ENCODE measurements at regions not wholly inside any gene's neighbourhood (a gene's known extent, or its start where the extent isn't known, plus 50 kb on each side); places are given as distances from the start of the nearest gene placed in this dataset.
"Not testable (repeated sequence)": the region's sequence is repeated elsewhere in the genome, so short reads cannot be mapped to it uniquely, and the experiment has no call there.

DNA sequence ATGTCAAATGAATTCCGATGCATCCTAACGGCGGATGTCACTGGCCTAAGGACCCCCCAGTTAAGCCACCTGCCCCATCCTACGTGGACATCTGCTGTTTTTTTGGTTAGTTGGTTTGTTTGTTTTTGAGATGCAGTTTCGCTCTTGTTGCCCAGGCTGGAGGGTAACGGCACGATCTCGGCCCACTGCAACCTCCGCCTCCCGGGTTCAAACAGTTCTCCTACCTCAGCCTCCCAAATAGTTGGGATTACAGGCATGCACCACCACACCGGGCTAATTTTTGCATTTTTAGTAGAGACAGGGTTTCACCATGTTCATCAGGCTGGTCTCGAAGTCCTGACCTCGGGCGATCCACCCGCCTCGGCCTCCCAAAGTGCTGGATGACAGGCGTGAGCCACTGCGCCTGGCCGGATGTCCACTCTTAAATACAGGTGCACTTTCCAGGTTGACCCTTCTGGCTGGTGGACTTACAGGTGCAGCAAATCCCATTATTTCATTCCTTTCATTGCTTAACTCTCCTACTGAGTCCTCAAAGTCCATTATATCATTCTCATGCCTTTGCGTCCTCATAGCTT, 206.2 kb downstream of the CRLF2 start:
- DNase-seq, result no peak

GRCh38 chrX:1002611-1003010, 209.8 kb downstream of the CRLF2 start:
- DNase-seq, result no peak

GRCh38 chrX:997631-998137, 214.8 kb downstream of the CRLF2 start:
- no peak for DNase-seq

DNA sequence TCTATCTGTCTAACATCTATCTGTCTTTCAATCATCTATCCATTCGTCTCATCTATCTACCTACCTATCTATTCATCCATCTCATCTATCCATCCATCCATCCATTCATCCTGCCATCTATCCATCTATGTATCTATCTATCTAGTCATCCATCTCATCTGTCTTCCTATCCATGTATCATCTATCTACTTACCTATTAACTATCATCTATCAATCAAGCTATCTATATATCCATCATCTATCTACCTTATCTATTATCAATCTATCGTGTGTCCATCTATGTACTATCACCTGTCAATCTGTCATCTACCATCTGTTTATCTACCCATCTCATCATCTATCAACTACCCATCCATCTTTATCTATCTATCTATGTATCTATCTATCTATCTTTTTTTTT, 217.7 kb downstream of the CRLF2 start:
- no peak for DNase-seq

DNA sequence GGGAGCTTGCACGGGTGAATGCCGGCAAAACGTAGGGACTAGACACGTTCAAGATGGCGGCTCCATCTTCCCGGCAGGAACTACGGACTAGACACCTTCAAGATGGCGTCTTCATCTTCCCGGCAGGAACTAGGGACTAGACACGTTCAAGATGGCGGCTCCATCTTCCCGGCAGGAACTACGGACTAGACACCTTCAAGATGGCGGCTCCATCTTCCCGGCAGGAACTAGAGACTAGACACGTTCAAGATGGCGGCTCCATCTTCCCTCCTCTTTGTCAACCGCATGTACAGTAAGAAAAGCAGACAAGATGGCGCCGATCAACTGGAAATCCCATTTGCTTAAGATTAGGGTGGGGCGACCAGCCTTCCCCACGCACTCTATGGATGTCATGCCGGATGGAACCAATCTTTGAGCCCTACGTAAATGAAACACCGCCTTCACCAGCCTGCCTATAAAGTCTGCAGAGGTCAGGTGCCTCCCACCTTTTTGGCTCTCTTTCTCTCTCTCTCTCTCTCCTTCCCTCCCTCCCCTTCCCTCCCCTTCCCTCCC, 222.4 kb downstream of the CRLF2 start:
- no peak for DNase-seq

GRCh38 chrX:988530-988929, 223.9 kb downstream of the CRLF2 start:
- not testable (repeated sequence) for DNase-seq

DNA sequence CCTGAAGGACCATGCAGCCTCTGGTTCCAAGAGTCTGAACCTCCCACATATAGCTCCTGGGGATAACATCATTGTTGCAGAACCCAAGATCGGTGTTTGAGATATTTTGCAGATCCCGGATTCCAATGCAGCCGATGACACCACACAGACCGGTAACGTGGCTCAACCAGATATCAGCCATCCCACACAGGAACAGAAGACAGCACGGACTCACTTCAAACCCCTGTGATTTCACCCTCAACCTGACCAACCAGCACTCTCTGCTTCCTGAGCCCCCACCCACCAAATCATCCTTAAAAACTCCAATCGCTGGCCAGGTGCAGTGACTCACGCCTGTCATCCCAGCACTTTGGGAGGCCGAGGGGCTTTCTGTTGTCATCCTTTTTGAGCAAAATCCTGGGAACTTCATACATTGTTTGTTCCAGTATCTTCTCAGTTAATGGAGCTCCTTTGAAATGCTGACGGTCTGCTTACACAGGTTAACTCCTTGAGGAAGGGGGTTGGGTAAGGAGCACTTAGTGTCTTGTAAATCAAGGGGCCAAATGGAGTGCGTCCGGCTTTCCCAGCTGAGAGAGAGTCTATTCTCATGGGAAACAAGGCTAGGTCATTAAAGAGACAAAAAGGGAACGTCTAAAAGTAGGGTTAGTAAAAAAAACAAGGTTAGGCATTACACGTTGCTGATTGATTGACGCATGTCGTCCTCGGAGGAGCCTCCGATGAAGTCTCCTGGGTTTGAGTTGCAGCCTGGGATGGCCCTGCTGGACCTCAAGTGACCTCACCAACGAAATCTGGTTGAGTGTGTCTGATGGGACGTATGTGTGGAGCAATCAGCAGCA, 230.4 kb downstream of the CRLF2 start:
- no peak for DNase-seq

- DNase-seq, result no peak
Measured at GRCh38 chrX:980587-981235, 231.7 kb downstream of the CRLF2 start.

GRCh38 chrX:979127-979526, 233.3 kb downstream of the CRLF2 start:
- not testable (repeated sequence) for DNase-seq

DNA sequence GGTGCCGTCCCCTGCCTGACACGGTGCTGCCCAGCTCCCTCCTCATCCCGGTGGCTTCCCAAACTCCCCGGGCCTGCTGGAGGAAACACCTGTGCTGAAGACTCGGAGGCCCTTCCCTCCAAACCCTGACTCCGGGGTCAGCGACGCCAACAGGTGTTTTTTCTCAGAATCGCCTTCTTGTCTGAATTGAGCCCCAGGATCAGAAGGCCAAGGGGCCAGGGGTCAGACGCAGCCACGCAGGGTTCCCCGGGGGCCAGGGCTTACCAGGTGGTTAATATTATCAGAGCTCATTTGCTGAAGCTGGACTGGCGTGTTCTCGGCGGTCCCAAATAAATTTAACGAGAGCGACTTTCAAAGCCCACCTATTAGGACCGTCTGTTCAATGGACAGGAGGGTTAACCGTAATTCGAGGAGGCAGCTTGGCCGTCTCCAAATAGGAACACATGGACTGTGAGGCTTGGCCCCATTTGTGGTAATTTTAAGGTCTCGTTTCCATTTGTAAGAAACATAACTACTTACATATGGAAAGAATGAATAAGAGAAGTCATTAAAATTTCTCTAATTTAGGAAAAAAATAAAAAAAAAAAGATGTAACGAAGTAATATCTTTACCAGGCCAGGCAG, 239.3 kb downstream of the CRLF2 start:
- no peak for DNase-seq

DNA sequence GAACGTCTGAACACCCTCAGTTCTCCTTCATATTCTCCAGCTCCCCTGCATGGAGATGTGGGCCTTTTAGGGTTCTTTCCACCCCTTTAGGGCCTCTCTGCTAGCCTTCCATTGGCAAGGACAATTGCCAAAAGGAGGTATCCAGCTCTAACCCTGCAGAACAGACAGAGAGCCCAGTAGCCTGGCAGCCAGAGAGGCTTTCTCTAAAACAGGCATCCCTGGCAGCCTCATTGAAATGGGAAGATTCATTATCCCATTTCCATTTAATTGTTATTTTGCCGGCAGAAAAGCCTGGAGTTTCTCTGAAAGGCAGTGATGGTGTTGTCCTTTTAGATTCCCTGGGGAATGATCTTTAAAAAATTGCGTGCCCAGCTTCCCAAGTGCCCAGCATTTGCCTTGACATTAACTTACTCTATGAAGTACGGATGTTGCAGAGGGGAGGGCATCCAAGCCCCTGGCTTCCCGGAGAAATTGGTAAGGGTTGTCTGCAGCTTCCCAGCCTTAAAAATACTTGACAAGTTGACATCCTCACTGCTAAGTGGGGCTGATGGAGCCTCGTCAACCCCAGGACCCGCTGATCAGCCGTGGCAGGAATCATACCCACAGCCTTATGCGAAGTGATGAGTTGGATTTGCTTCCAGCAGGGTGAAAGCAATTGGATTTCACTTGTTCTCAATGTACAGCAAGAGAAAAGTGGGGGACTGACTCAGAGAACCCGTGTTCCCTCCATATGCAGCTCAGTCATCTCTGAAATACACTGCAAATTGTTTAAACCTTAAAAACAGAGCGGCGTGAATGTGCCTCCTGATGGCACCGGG, 244.1 kb downstream of the CRLF2 start:
- no peak for DNase-seq

DNA sequence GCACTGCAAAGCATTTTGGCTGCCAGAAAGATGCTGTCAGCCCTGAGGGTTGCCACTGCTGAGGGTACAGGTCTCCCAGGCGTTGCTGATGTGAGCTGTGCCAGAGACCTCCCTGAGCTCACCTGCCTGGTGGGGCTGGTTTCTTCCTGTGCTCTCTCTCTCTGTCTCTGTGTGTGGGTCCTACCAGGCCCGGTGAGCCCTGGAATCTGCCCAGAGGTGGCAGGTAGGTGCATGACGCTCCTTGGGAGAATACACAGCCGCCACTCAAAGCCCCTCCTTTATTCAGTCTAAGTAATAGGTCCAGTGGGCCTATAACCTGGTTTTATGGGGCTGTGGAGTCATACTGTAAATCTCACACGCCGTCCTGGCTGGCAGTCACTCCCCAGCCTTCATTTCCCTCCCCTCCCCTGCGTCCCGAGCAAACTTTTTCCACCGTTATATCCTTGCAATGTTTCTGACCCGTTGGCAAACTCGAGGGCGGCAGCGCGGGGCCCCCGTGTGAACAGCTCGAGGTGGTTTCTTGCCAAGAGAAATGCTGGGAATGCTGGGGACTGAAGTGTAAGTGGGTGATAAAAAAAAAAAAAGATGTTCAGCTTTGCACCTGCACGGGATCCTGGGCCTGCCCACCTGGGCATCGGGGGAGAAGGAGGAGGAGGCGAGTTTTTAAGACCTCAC, 245.9 kb downstream of the CRLF2 start:
- DNase-seq, result no peak

DNA sequence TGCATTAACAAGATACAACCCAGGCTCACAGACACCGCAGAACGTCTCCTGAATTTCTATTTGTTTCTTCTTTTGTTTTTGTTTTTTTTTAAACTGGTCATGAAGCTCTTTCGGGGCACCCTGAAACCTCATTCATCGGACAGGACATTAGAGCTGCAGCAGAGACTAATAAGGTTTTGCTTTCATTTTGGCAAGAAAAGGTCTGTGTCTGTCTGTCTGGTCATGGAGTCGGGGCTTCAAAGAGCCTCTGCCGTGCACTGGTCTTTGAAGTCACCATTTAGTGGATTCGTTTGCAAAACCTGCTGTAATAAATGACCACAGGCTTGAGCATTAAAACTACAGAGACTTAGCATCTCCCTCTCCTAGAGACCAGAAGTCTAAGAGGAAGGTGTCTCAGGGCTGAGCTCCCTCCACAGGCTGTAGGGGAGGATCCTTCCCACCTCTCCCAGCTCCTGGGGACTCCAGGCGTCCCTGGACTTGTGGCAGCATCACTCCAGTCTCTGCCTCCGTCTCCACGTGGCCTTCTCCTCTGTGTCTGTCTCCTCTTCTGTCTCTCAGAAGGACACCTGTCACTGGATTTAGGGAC, 247.5 kb downstream of the CRLF2 start:
- DNase-seq, result no peak

GRCh38 chrX:960821-961220, 251.6 kb downstream of the CRLF2 start:
- DNase-seq, result no peak

- no peak for DNase-seq
Measured at GRCh38 chrX:959595-959994, 252.9 kb downstream of the CRLF2 start.

DNA sequence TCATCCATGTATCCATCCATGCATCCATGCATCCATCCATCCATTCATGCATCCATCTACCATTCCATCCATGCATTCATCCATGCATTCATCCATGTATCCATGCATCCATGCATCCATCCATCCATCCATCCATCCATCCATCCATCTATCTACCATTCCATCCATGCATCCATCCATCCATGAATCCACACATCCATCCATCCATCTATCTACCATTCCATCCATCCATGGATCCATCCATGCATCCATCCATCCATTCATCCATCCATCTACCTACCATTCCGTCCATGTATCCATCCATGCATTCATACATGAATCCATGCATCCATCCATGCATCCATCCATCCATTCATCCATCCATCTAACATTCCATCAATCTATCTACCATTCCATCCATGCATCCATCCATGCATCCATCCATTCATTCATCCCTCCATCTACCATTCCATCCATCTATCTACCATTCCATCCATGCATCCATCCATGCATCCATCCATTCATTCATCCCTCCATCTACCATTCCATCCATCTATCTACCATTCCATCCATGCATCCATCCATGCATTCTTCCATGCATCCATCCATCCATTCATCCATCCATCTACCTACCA, 257.2 kb downstream of the CRLF2 start:
- DNase-seq, result not testable (repeated sequence)

- no peak for DNase-seq
Measured at GRCh38 chrX:953879-954482, 258.5 kb downstream of the CRLF2 start.

DNA sequence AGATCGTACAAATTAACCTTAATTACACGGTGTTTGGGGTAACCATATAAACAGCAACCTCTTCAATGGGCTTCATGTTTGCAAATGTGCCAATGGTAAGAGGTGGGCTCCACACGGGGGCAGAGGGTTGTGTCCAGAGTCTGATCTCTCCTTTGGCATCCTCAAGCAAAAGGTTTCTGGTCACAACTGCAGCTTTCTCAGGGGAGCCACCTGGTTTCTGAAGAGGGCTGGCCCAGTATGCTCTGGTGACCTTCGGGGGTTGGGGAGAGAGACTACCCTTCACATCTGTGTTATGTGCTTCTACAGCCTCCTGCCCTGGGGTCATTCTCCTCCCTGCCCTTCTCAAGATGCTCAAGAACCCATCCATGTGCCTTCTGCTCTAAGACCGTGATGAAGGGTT, 259.6 kb downstream of the CRLF2 start:
- no peak for DNase-seq

- DNase-seq, result not testable (repeated sequence)
Measured at GRCh38 chrX:947262-947661, 265.2 kb downstream of the CRLF2 start.

DNA sequence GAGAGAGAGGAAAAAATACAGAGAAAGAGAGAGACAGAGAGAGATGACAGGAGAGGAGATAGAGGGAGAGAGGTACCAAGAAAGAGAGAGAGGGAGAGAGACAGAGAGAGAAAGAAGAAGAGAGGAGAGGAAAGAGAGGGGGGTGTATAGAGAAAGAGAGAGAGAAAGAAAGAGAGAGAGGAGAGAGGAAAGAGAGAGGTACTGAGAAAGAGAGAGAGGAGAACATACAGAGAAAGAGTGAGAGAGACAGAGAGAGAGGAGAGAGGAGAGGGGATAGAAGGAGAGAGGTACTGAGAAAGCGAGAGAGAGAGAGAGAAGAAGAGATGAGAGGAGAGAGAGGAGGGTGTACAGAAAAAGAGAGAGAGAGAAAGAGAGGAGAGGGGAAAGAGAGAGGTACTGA, 269.4 kb downstream of the CRLF2 start:
- no peak for DNase-seq
